Left ventricle myocardium inferior (tissue), 1 donor: ENCODE measurements at regions not wholly inside any gene's neighbourhood (a gene's known extent, or its start where the extent isn't known, plus 50 kb on each side); places are given as distances from the start of the nearest gene placed in this dataset.

Experiments used
- DNase-seq: peaks from one replicate; pipeline ENCODE4 v3.0.0-alpha.2; 2020
- H3K27ac ChIP-seq: fragments of 200-600 bp; replicated peaks from 2 replicates; pipeline ENCODE4 v1.8.0; 2021
- H3K27me3 ChIP-seq: fragments of 200-600 bp; 2 replicates; pipeline ENCODE4 v1.8.0; 2021; ENCODE audit warnings: low read depth
- H3K36me3 ChIP-seq: fragments of 200-600 bp; 2 replicates; pipeline ENCODE4 v1.8.0; 2021
- H3K4me1 ChIP-seq: fragments of 200-600 bp; 2 replicates; pipeline ENCODE4 v1.8.0; 2021
- H3K4me3 ChIP-seq: fragments of 200-600 bp; 2 replicates; pipeline ENCODE4 v1.8.0; 2021; ENCODE audit warnings: mild to moderate bottlenecking, moderate library complexity
- H3K9me3 ChIP-seq: fragments of 200-600 bp; replicated peaks from 2 replicates; pipeline ENCODE4 v1.8.0; 2021
- CTCF ChIP-seq: fragments of 200-600 bp; IDR thresholded peaks from 2 replicates; pipeline ENCODE4 v1.8.0; 2021; ENCODE audit warnings: antibody characterized with exemption, mild to moderate bottlenecking, borderline replicate concordance
- intact Hi-C: fragments of 100-400 bp; cut with micrococcal nuclease; formaldehyde crosslinking; loops from one replicate; pipeline ENCODE4 v1.11.0; 2022
- donor health status: DM: no; HTN: yes; CAD: no; lungs with severe emphysema.

GRCh38 chr6:144646093-144647056 lies 361.2 kb downstream of the UTRN start:
- no peak for DNase-seq
- Histone ChIP-seq H3K36me3 (no peaks in the 10 kb centered on the region), H3K4me3 (no peak overlapping the region), H3K27me3 (no peaks in the 10 kb centered on the region), H3K27ac (no peak overlapping the region), H3K4me1 (no peaks in the 10 kb centered on the region), H3K9me3 (no peaks in the 10 kb centered on the region)
- no peak for TF ChIP-seq CTCF
- intact Hi-C loops = no loop called here

GRCh38 chr6:144647406-144647964 lies 362.4 kb downstream of the UTRN start:
- intact Hi-C loops = no loop called here
- H3K9me3 ChIP-seq = no peaks in the 10 kb centered on the region
- H3K27ac ChIP-seq = no peak overlapping the region
- no peaks in the 10 kb centered on the region for H3K27me3 ChIP-seq
- DNase-seq = no peak
- no peaks in the 10 kb centered on the region for H3K4me1 ChIP-seq
- no peak for TF ChIP-seq CTCF
- H3K4me3 ChIP-seq = no peak overlapping the region
- no peaks in the 10 kb centered on the region for H3K36me3 ChIP-seq

GRCh38 chr6:144647971-144648651 lies 363.0 kb downstream of the UTRN start:
- Histone ChIP-seq H3K4me1 (no peaks in the 10 kb centered on the region), H3K36me3 (no peaks in the 10 kb centered on the region), H3K4me3 (no peak overlapping the region), H3K9me3 (no peaks in the 10 kb centered on the region), H3K27ac (no peak overlapping the region), H3K27me3 (no peaks in the 10 kb centered on the region)
- DNase-seq = no peak
- TF ChIP-seq CTCF = no peak
- intact Hi-C loops = no loop called here

- Histone ChIP-seq H3K27me3 (no peaks in the 10 kb centered on the region), H3K4me1 (peaks cover 6% of the 10 kb centered on the region), H3K27ac (no peak overlapping the region), H3K9me3 (no peaks in the 10 kb centered on the region), H3K36me3 (no peaks in the 10 kb centered on the region), H3K4me3 (no peak overlapping the region)
- TF ChIP-seq CTCF = no peak
- intact Hi-C loops = no loop called here
- DNase-seq = no peak
Observed at GRCh38 chr6:144649085-144649484, 363.9 kb downstream of the UTRN start.

GRCh38 chr6:144651234-144651633 lies 366.1 kb downstream of the UTRN start:
- TF ChIP-seq CTCF = no peak
- no peak for DNase-seq
- intact Hi-C loops = no loop called here

More at GRCh38 chr6:144651234-144651633, 366.1 kb downstream of the UTRN start:
- no peaks in the 10 kb centered on the region for H3K27me3 ChIP-seq
- H3K27ac ChIP-seq = no peak overlapping the region
- H3K9me3 ChIP-seq = no peaks in the 10 kb centered on the region
- no peak overlapping the region for H3K4me3 ChIP-seq
- H3K4me1 ChIP-seq = peaks cover 8% of the 10 kb centered on the region
- no peaks in the 10 kb centered on the region for H3K36me3 ChIP-seq
